Stimulated activated CD8-positive, alpha-beta memory T cell treated with anti-CD3 and anti-CD28 coated beads, Interleukin-12 subunit alpha, Interleukin-12 subunit beta, amount 100 ng/mL, for 4 hours (primary cell): ENCODE measurements at regions not wholly inside any gene's neighbourhood (a gene's known extent, or its start where the extent isn't known, plus 50 kb on each side); places are given as distances from the start of the nearest gene placed in this dataset.
"Not testable (repeated sequence)": the region's sequence is repeated elsewhere in the genome, so short reads cannot be mapped to it uniquely, and the experiment has no call there.

Experiments used
- DNase-seq: peaks from one replicate; pipeline ENCODE4 v3.0.0-alpha.2; 2020; ENCODE audit warnings: low read depth

GRCh38 chr1:144026022-144026421, 54.2 kb upstream of the FAM72C start:
- not testable (repeated sequence) for DNase-seq

- not testable (repeated sequence) for DNase-seq
Measured at GRCh38 chr1:144021690-144022384, 50.1 kb upstream of the FAM72C start.
